Activated CD4-positive, alpha-beta T cell treated with anti-CD3 and anti-CD28 coated beads for 4 hours (primary cell): ENCODE measurements at regions not wholly inside any gene's neighbourhood (a gene's known extent, or its start where the extent isn't known, plus 50 kb on each side); places are given as distances from the start of the nearest gene placed in this dataset.

Experiments
- DNase-seq, 2 donors: peaks; one replicate each; pipeline ENCODE4 v3.0.0-alpha.2; 2020

- DNase-seq: no peak
These were observed 65.9 kb upstream of the MANEA start for GRCh38 chr6:95511404-95511803.

DNA sequence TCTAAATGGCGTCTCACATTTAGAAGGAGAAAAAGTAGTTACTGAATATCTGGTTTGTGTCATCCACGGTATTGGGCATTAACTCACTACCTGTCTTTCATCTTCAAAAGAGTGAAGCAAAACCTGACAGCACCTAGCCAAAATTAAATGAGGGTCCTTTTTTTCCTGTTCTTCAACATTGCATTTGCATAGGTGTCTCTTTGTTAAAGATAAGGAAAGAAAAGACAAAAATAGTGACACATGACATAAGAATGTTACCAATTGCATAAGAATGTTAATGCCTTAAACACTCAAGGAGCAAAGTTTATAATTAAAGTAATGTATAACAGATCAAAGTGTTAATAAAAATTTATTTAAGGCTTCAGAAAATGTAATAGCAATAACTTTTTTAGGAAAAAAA is 61.4 kb upstream of the MANEA start:
- no peak for DNase-seq

- no peak for DNase-seq
These were observed 60.3 kb upstream of the MANEA start for GRCh38 chr6:95517004-95517403.

DNA sequence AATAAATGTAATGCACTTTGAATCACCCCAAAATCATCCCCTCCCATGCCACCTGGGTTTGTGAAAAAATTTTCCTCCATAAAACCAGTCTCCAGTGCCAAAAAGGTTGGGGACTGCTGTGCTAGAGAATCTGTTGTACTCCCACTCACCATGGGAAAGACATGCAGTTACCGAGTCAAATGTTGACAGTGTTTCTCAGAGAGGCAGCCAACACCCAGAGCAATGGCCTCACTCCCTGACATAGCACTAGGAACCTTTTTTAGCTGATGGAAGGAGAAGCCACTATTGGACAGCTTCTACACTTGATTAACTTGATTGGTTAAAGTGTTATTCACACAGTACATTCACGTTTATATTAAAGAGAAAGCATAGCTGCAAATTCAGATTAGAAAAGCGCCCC is 59.8 kb upstream of the MANEA start:
- no peak for DNase-seq

- no peak for DNase-seq
These were observed 58.6 kb upstream of the MANEA start for GRCh38 chr6:95518630-95519227.

GRCh38 chr6:95519228-95520037 is 57.9 kb upstream of the MANEA start:
- DNase-seq: no peak

GRCh38 chr6:95521181-95521580 is 56.2 kb upstream of the MANEA start:
- DNase-seq: no peak
